HEK293 (cell line): ENCODE measurements at regions not wholly inside any gene's neighbourhood (a gene's known extent, or its start where the extent isn't known, plus 50 kb on each side); places are given as distances from the start of the nearest gene placed in this dataset.

Source experiments
- CTCF ChIA-PET: fragments of 350-600 bp; formaldehyde crosslinking; extraction: SDS; loops from one replicate; lab custom pipeline; 2021; ENCODE audit warnings: antibody characterized with exemption; lab: Yijun Ruan, JAX
- POLR2A ChIA-PET: fragments of 300-600 bp; formaldehyde crosslinking; extraction: SDS; loops from one replicate; lab custom pipeline; 2020; ENCODE audit warnings: antibody characterized with exemption, inconsistent platforms; lab: Yijun Ruan, JAX
- H3K27ac ChIP-seq: fragments of 200-500 bp; sonication (Bioruptor generic); 2 replicates; pipeline ENCODE4 v1.5.1; 2014; ENCODE audit warnings: low read depth, low read length, control low read depth, inconsistent platforms; ENCODE audit errors: extremely low read depth
- H3K36me3 ChIP-seq, 2 experiments: fragments of 200-500 bp in 1 of 2; sonication (Bioruptor generic) in 1 of 2; 1 replicate in 1 of 2; 2 replicates in 1 of 2; pipeline ENCODE4 v1.5.1; 2014 to 2017; ENCODE audit warnings: inconsistent platforms in 2 of 2, low read length in 2 of 2; ENCODE audit not compliant: control insufficient read depth in 2 of 2, insufficient read depth in 1 of 2
- H3K4me1 ChIP-seq: fragments of 200-500 bp; sonication (Bioruptor generic); 2 replicates; pipeline ENCODE4 v1.5.1; 2014; ENCODE audit warnings: mild to moderate bottlenecking, low read length, inconsistent platforms; ENCODE audit not compliant: control insufficient read depth, insufficient read depth
- H3K4me3 ChIP-seq: 2 replicates; pipeline ENCODE4 v1.5.1; 2011; ENCODE audit warnings: low read depth, mild to moderate bottlenecking, control low read depth, low read length, moderate library complexity
- H3K9me3 ChIP-seq: fragments of 200-500 bp; sonication (Bioruptor generic); 2 replicates; pipeline ENCODE4 v1.5.1; 2014; ENCODE audit warnings: low read depth, low read length, inconsistent platforms; ENCODE audit not compliant: control insufficient read depth, insufficient read depth
- EGR2 ChIP-seq: fragments of 450-650 bp; formaldehyde crosslinking; IDR thresholded peaks from 2 replicates; pipeline ENCODE4 v1.5.1; 2016; ENCODE audit warnings: low read depth, missing biosample characterization, missing genetic modification characterization
- FEZF1 ChIP-seq: fragments of 450-650 bp; formaldehyde crosslinking; IDR thresholded peaks from 2 replicates; pipeline ENCODE4 v1.5.1; 2016; ENCODE audit warnings: missing biosample characterization, missing genetic modification characterization
- GLIS1 ChIP-seq: fragments of 450-650 bp; formaldehyde crosslinking; IDR thresholded peaks from 2 replicates; pipeline ENCODE4 v1.5.1; 2016; ENCODE audit warnings: missing biosample characterization, missing genetic modification characterization
- KLF10 ChIP-seq: fragments of 450-650 bp; IDR thresholded peaks from 2 replicates; pipeline ENCODE4 v1.5.1; 2018; ENCODE audit warnings: missing biosample characterization, mild to moderate bottlenecking, missing genetic modification characterization
- KLF9 ChIP-seq: fragments of 450-650 bp; formaldehyde crosslinking; IDR thresholded peaks from 2 replicates; pipeline ENCODE4 v1.5.1; 2016; ENCODE audit warnings: missing biosample characterization, missing genetic modification characterization, low read depth
- OVOL3 ChIP-seq: fragments of 450-650 bp; formaldehyde crosslinking; IDR thresholded peaks from 2 replicates; pipeline ENCODE4 v1.5.1; 2016; ENCODE audit warnings: missing biosample characterization, missing genetic modification characterization
- PBX3 ChIP-seq: sonication (generic); formaldehyde crosslinking; IDR thresholded peaks from 2 replicates; pipeline ENCODE4 v1.8.1; 2022; ENCODE audit warnings: mild to moderate bottlenecking, moderate library complexity, missing genetic modification reagents
- PRDM1 ChIP-seq: fragments of 450-650 bp; formaldehyde crosslinking; IDR thresholded peaks from 2 replicates; pipeline ENCODE4; 2016; ENCODE audit warnings: missing biosample characterization, missing genetic modification characterization
- PRDM10 ChIP-seq: fragments of 450-650 bp; formaldehyde crosslinking; IDR thresholded peaks from 2 replicates; pipeline ENCODE4 v1.5.1; 2016; ENCODE audit warnings: missing biosample characterization, missing genetic modification characterization
- SCRT1 ChIP-seq: fragments of 450-650 bp; formaldehyde crosslinking; IDR thresholded peaks from 2 replicates; pipeline ENCODE4 v1.5.1; 2016; ENCODE audit warnings: missing biosample characterization, missing genetic modification characterization, borderline replicate concordance
- SCRT2 ChIP-seq: fragments of 450-650 bp; formaldehyde crosslinking; IDR thresholded peaks from 2 replicates; pipeline ENCODE4 v1.5.1; 2016; ENCODE audit warnings: missing biosample characterization, missing genetic modification characterization
- WT1 ChIP-seq: fragments of 450-650 bp; formaldehyde crosslinking; IDR thresholded peaks from 2 replicates; pipeline ENCODE4 v1.5.1; 2016; ENCODE audit warnings: missing biosample characterization, missing genetic modification characterization
- YY1 ChIP-seq: fragments of 450-650 bp; formaldehyde crosslinking; IDR thresholded peaks from 2 replicates; pipeline ENCODE4 v1.5.1; 2018; ENCODE audit warnings: missing biosample characterization, missing genetic modification characterization
- ZBTB20 ChIP-seq: fragments of 450-650 bp; formaldehyde crosslinking; IDR thresholded peaks from 2 replicates; pipeline ENCODE4 v1.5.1; 2016; ENCODE audit warnings: missing biosample characterization, missing genetic modification characterization
- ZEB2 ChIP-seq: fragments of 450-650 bp; formaldehyde crosslinking; IDR thresholded peaks from 2 replicates; pipeline ENCODE4 v1.5.1; 2016; ENCODE audit warnings: missing biosample characterization, missing genetic modification characterization
- ZFP37 ChIP-seq: fragments of 450-650 bp; formaldehyde crosslinking; IDR thresholded peaks from 2 replicates; pipeline ENCODE4 v1.5.1; 2016; ENCODE audit warnings: missing biosample characterization, missing genetic modification characterization
- ZNF133 ChIP-seq: fragments of 450-650 bp; formaldehyde crosslinking; IDR thresholded peaks from 2 replicates; pipeline ENCODE4 v1.5.1; 2016; ENCODE audit warnings: missing biosample characterization, missing genetic modification characterization
- ZNF157 ChIP-seq: fragments of 450-650 bp; formaldehyde crosslinking; IDR thresholded peaks from 2 replicates; pipeline ENCODE4 v1.5.1; 2016; ENCODE audit warnings: missing biosample characterization, missing genetic modification characterization
- ZNF211 ChIP-seq: fragments of 450-650 bp; formaldehyde crosslinking; IDR thresholded peaks from 2 replicates; pipeline ENCODE4 v1.5.1; 2016; ENCODE audit warnings: low read depth, missing biosample characterization, missing genetic modification characterization
- ZNF266 ChIP-seq: fragments of 450-650 bp; formaldehyde crosslinking; IDR thresholded peaks from 2 replicates; pipeline ENCODE4 v1.5.1; 2016; ENCODE audit warnings: missing biosample characterization, missing genetic modification characterization, low read depth
- ZNF302 ChIP-seq: fragments of 450-650 bp; formaldehyde crosslinking; IDR thresholded peaks from 2 replicates; pipeline ENCODE4 v1.5.1; 2016; ENCODE audit warnings: missing biosample characterization, missing genetic modification characterization, low read depth
- ZNF423 ChIP-seq: fragments of 450-650 bp; formaldehyde crosslinking; IDR thresholded peaks from 2 replicates; pipeline ENCODE4 v1.5.1; 2016; ENCODE audit warnings: missing biosample characterization, missing genetic modification characterization
- ZNF501 ChIP-seq: fragments of 450-650 bp; formaldehyde crosslinking; IDR thresholded peaks from 2 replicates; pipeline ENCODE4 v1.5.1; 2016; ENCODE audit warnings: missing biosample characterization, missing genetic modification characterization
- ZNF530 ChIP-seq: fragments of 450-650 bp; formaldehyde crosslinking; IDR thresholded peaks from 2 replicates; pipeline ENCODE4 v1.5.1; 2016; ENCODE audit warnings: low read depth, missing biosample characterization, missing genetic modification characterization
- ZNF555 ChIP-seq: fragments of 450-650 bp; formaldehyde crosslinking; conservative IDR thresholded peaks from 2 replicates; pipeline ENCODE4 v1.5.1; 2017; ENCODE audit warnings: missing biosample characterization, mild to moderate bottlenecking, missing genetic modification characterization, inconsistent platforms
- ZNF639 ChIP-seq: fragments of 450-650 bp; formaldehyde crosslinking; IDR thresholded peaks from 2 replicates; pipeline ENCODE4 v1.5.1; 2016; ENCODE audit warnings: missing biosample characterization, missing genetic modification characterization
- ZNF670 ChIP-seq: fragments of 450-650 bp; formaldehyde crosslinking; IDR thresholded peaks from 2 replicates; pipeline ENCODE4 v1.5.1; 2016; ENCODE audit warnings: missing biosample characterization, missing genetic modification characterization, low read depth
- ZNF704 ChIP-seq: fragments of 450-650 bp; formaldehyde crosslinking; IDR thresholded peaks from 2 replicates; pipeline ENCODE4 v1.5.1; 2016; ENCODE audit warnings: missing biosample characterization, missing genetic modification characterization
- ZNF843 ChIP-seq: fragments of 450-650 bp; formaldehyde crosslinking; IDR thresholded peaks from 2 replicates; pipeline ENCODE4 v1.5.1; 2016; ENCODE audit warnings: missing biosample characterization, missing genetic modification characterization

- CTCF ChIA-PET: no interaction called here
- POLR2A ChIA-PET: no interaction called here
- H3K27ac ChIP-seq: no peak overlapping the region
- H3K9me3 ChIP-seq: no peaks in the 10 kb centered on the region
- H3K4me3 ChIP-seq: no peak overlapping the region
- no peak for TF ChIP-seq FEZF1 (tag by site-specific recombination)
- no peak for TF ChIP-seq OVOL3
- TF ChIP-seq WT1 (tag by site-specific recombination): no peak
- TF ChIP-seq YY1 (tag by site-specific recombination): no peak
- TF ChIP-seq KLF10 (tag by site-specific recombination): no peak
- TF ChIP-seq GLIS1: no peak
- no peak for TF ChIP-seq ZNF423 (tag by site-specific recombination)
- TF ChIP-seq PBX3 (CRISPR knock-in tag): no peak
- TF ChIP-seq KLF9 (tag by site-specific recombination): no peak
- no peak for TF ChIP-seq ZFP37
- no peak for TF ChIP-seq ZNF157 (tag by site-specific recombination)
- no peak for TF ChIP-seq ZNF211 (tag by site-specific recombination)
- TF ChIP-seq SCRT1: no peak
- no peak for TF ChIP-seq ZEB2 (tag by site-specific recombination)
- no peak for TF ChIP-seq EGR2 (tag by site-specific recombination)
- TF ChIP-seq PRDM1 (tag by site-specific recombination): no peak
- TF ChIP-seq ZNF670 (tag by site-specific recombination): no peak
- TF ChIP-seq ZNF555 (tag by site-specific recombination): no peak
- H3K4me1 ChIP-seq: no peaks in the 10 kb centered on the region
- no peaks in the 10 kb centered on the region for H3K36me3 ChIP-seq
Measured at GRCh38 chr5:168195110-168195509, 96.3 kb upstream of the WWC1 start.

- H3K27ac ChIP-seq: no peak overlapping the region
- no peaks in the 10 kb centered on the region for H3K36me3 ChIP-seq
- CTCF ChIA-PET: interaction anchor here (0.6 to 1.3 kb wide), 3 partner anchors 21 to 104 kb away, joined by 3 to 8 read pairs (median 5); no protein-coding TSS in a partner anchor
- H3K4me3 ChIP-seq: no peak overlapping the region
- no peaks in the 10 kb centered on the region for H3K9me3 ChIP-seq
- POLR2A ChIA-PET: interaction anchor here (0.8 kb wide), 1 partner anchor 24 kb away, joined by 3 read pairs; no protein-coding TSS in a partner anchor
- no peaks in the 10 kb centered on the region for H3K4me1 ChIP-seq
- TF ChIP-seq ZNF639 (tag by site-specific recombination) (no peak), ZNF302 (tag by site-specific recombination) (no peak), ZNF133 (no peak), SCRT2 (tag by site-specific recombination) (no peak), ZNF266 (tag by site-specific recombination) (no peak), ZNF704 (tag by site-specific recombination) (no peak), ZNF843 (tag by site-specific recombination) (no peak), ZNF501 (no peak), ZNF530 (tag by site-specific recombination) (no peak), YY1 (tag by site-specific recombination) (no peak), ZBTB20 (tag by site-specific recombination) (no peak), PRDM10 (no peak)
Measured at GRCh38 chr5:168198359-168198758, 93.1 kb upstream of the WWC1 start.
